Type B pancreatic cell (in vitro differentiated cells): ENCODE measurements at regions not wholly inside any gene's neighbourhood (a gene's known extent, or its start where the extent isn't known, plus 50 kb on each side); places are given as distances from the start of the nearest gene placed in this dataset.

ENCODE experiments used
- DNase-seq: peaks from one replicate; pipeline ENCODE4 v3.0.0; 2021; ENCODE audit warnings: mixed read lengths; ENCODE audit not compliant: unreplicated experiment; ENCODE audit errors: extremely low spot score
- H3K27ac Mint-ChIP-seq: 2 replicates; pipeline ENCODE4 v1.8.0; 2021; ENCODE audit warnings: mild to moderate bottlenecking, mixed read lengths
- H3K27me3 Mint-ChIP-seq: 2 replicates; pipeline ENCODE4 v1.8.0; 2021; ENCODE audit warnings: mixed read lengths
- H3K36me3 Mint-ChIP-seq: 2 replicates; pipeline ENCODE4 v1.8.0; 2021; ENCODE audit warnings: mixed read lengths
- H3K4me1 Mint-ChIP-seq: one replicate; pipeline ENCODE4 v1.8.0; 2021; ENCODE audit warnings: mixed read lengths; ENCODE audit not compliant: unreplicated experiment
- H3K4me3 Mint-ChIP-seq: 2 replicates; pipeline ENCODE4 v1.8.0; 2021; ENCODE audit warnings: mild to moderate bottlenecking, mixed read lengths
- H3K9me3 Mint-ChIP-seq: 2 replicates; pipeline ENCODE4 v1.8.0; 2021; ENCODE audit warnings: mixed read lengths
- CTCF ChIP-seq: fragments of 200-600 bp; sonication (generic); conservative IDR thresholded peaks from 2 replicates; pipeline ENCODE4 v1.5.0; 2021; ENCODE audit warnings: antibody characterized with exemption, mild to moderate bottlenecking

- H3K4me1 Mint-ChIP-seq, result peaks cover 12% of the 10 kb centered on the region
- H3K36me3 Mint-ChIP-seq, result no peaks in the 10 kb centered on the region
- DNase-seq, result no peak
- no peak overlapping the region for H3K27ac Mint-ChIP-seq
- no peak overlapping the region for H3K4me3 Mint-ChIP-seq
- TF ChIP-seq CTCF, result no peak
- peaks cover 18% of the 10 kb centered on the region for H3K27me3 Mint-ChIP-seq
- peaks cover 3% of the 10 kb centered on the region for H3K9me3 Mint-ChIP-seq
Measured at GRCh38 chr20:47934761-47935160, 149.5 kb upstream of the SULF2 start.

GRCh38 chr20:47931443-47931842 lies 146.2 kb upstream of the SULF2 start:
- TF ChIP-seq CTCF, result no peak
- Mint-ChIP-seq H3K36me3 (no peaks in the 10 kb centered on the region), H3K27me3 (peaks cover 10% of the 10 kb centered on the region), H3K4me3 (no peak overlapping the region), H3K9me3 (peaks cover 3% of the 10 kb centered on the region), H3K4me1 (peaks cover 20% of the 10 kb centered on the region), H3K27ac (no peak overlapping the region)
- no peak for DNase-seq

- no peak overlapping the region for H3K4me3 Mint-ChIP-seq
- no peak overlapping the region for H3K27ac Mint-ChIP-seq
- H3K27me3 Mint-ChIP-seq, result peaks cover 10% of the 10 kb centered on the region
- no peak for TF ChIP-seq CTCF
- peaks cover 19% of the 10 kb centered on the region for H3K4me1 Mint-ChIP-seq
- DNase-seq, result no peak
- peaks cover 3% of the 10 kb centered on the region for H3K9me3 Mint-ChIP-seq
- H3K36me3 Mint-ChIP-seq, result no peaks in the 10 kb centered on the region
Measured at GRCh38 chr20:47931002-47931401, 145.7 kb upstream of the SULF2 start.

GRCh38 chr20:47929368-47930115 lies 144.3 kb upstream of the SULF2 start:
- H3K27ac Mint-ChIP-seq, result no peak overlapping the region
- no peak overlapping the region for H3K4me3 Mint-ChIP-seq
- peaks cover 8% of the 10 kb centered on the region for H3K9me3 Mint-ChIP-seq
- DNase-seq, result no peak
- H3K27me3 Mint-ChIP-seq, result peaks cover 2% of the 10 kb centered on the region
- H3K36me3 Mint-ChIP-seq, result no peaks in the 10 kb centered on the region
- TF ChIP-seq CTCF, result no peak
- peaks cover 19% of the 10 kb centered on the region for H3K4me1 Mint-ChIP-seq

GRCh38 chr20:47927944-47928343 lies 142.7 kb upstream of the SULF2 start:
- DNase-seq, result no peak
- no peak for TF ChIP-seq CTCF
- peaks cover 8% of the 10 kb centered on the region for H3K9me3 Mint-ChIP-seq
- H3K27ac Mint-ChIP-seq, result no peak overlapping the region
- no peaks in the 10 kb centered on the region for H3K36me3 Mint-ChIP-seq
- peaks cover 3% of the 10 kb centered on the region for H3K27me3 Mint-ChIP-seq
- peaks cover 13% of the 10 kb centered on the region for H3K4me1 Mint-ChIP-seq
- H3K4me3 Mint-ChIP-seq, result no peak overlapping the region
